SK-N-SH (cell line): ENCODE measurements at regions not wholly inside any gene's neighbourhood (a gene's known extent, or its start where the extent isn't known, plus 50 kb on each side); places are given as distances from the start of the nearest gene placed in this dataset.

Experiments used
- CTCF ChIA-PET: fragments of 300-600, 350-600 bp; formaldehyde crosslinking; extraction: SDS; loops from one replicate; lab custom pipeline; 2021; lab: Yijun Ruan, JAX
- POLR2A ChIA-PET: fragments of 350-600 bp; sonication (Branson Sonifier 250); formaldehyde crosslinking; extraction: SDS; loops from one replicate; lab custom pipeline; 2020; ENCODE audit warnings: antibody characterized with exemption, inconsistent platforms; lab: Yijun Ruan, JAX
- DNase-seq: peaks from one replicate; pipeline ENCODE4 v3.0.0; 2012
- H2AFZ ChIP-seq: fragments of 200-600 bp; sonication (generic); 2 replicates; pipeline ENCODE4 v1.8.1; 2016; ENCODE audit warnings: antibody characterized with exemption, mild to moderate bottlenecking, low read depth
- H3F3A ChIP-seq: fragments of 200-600 bp; sonication (generic); replicated peaks from 2 replicates; pipeline ENCODE3; 2016; ENCODE audit warnings: antibody characterized with exemption, mild to moderate bottlenecking; ENCODE audit not compliant: insufficient read depth
- H3K27ac ChIP-seq, 2 experiments: fragments of 200-500 bp in 1 of 2; fragments of 200-600 bp in 1 of 2; sonication (Bioruptor generic) in 1 of 2; sonication (generic), shearing (Covaris generic) in 1 of 2; 2 replicates each; pipeline versions ENCODE4 v1.5.1 to v1.6.1; 2014 to 2016; ENCODE audit warnings: low read depth in 2 of 2, inconsistent platforms in 1 of 2, low read length in 1 of 2, mild to moderate bottlenecking in 1 of 2, mixed read lengths in 1 of 2
- H3K27me3 ChIP-seq: fragments of 200-600 bp; sonication (generic), shearing (Covaris generic); 2 replicates; pipeline ENCODE4 v1.6.1; 2016; ENCODE audit warnings: mixed run types; ENCODE audit not compliant: insufficient read depth
- H3K36me3 ChIP-seq, 2 experiments: fragments of 200-500 bp in 1 of 2; fragments of 200-600 bp in 1 of 2; sonication (Bioruptor generic) in 1 of 2; sonication (generic) in 1 of 2; replicated peaks in 1 of 2; 2 replicates each; pipeline versions ENCODE3 to v1.5.1; 2014 to 2016; ENCODE audit warnings: low read length in 1 of 2, mild to moderate bottlenecking in 1 of 2; ENCODE audit not compliant: insufficient read depth in 2 of 2, control insufficient read depth in 1 of 2
- H3K4me1 ChIP-seq, 2 experiments: fragments of 200-500 bp in 1 of 2; fragments of 200-600 bp in 1 of 2; sonication (Bioruptor generic) in 1 of 2; sonication (generic), shearing (Covaris generic) in 1 of 2; 2 replicates each; pipeline versions ENCODE4 v1.5.1 to v1.6.1; 2014 to 2016; ENCODE audit warnings: low read depth in 1 of 2, low read length in 1 of 2, mixed run types in 1 of 2; ENCODE audit not compliant: insufficient read depth in 2 of 2, control insufficient read depth in 1 of 2
- H3K4me2 ChIP-seq: fragments of 200-600 bp; sonication (generic), shearing (Covaris generic); 2 replicates; pipeline ENCODE4 v1.6.1; 2017; ENCODE audit warnings: mixed run types
- H3K4me3 ChIP-seq, 2 experiments: fragments of 200-500 bp in 1 of 2; fragments of 200-600 bp in 1 of 2; sonication (Bioruptor generic) in 1 of 2; sonication (generic), shearing (Covaris generic) in 1 of 2; 2 replicates each; pipeline versions ENCODE4 v1.5.1 to v1.8.1; 2014 to 2016; ENCODE audit warnings: low read depth in 2 of 2, inconsistent platforms in 1 of 2, low read length in 1 of 2, mild to moderate bottlenecking in 1 of 2, mixed read lengths in 1 of 2, moderate library complexity in 1 of 2
- H3K79me2 ChIP-seq: fragments of 200-600 bp; sonication (generic); 2 replicates; pipeline ENCODE4 v1.8.1; 2017; ENCODE audit warnings: mild to moderate bottlenecking; ENCODE audit not compliant: insufficient read depth
- H3K9ac ChIP-seq: fragments of 200-600 bp; sonication (generic); 2 replicates; pipeline ENCODE4 v1.6.1; 2017; ENCODE audit warnings: mixed run types
- H3K9me2 ChIP-seq: fragments of 200-600 bp; sonication (generic); 2 replicates; pipeline ENCODE4 v1.6.1; 2017; ENCODE audit warnings: mixed run types
- H3K9me3 ChIP-seq: fragments of 200-600 bp; sonication (generic); 2 replicates; pipeline ENCODE4 v1.6.1; 2017; ENCODE audit warnings: mixed run types, mild to moderate bottlenecking, moderate library complexity
- H4K20me1 ChIP-seq: fragments of 200-600 bp; sonication (generic); 2 replicates; pipeline ENCODE4 v1.6.1; 2017; ENCODE audit warnings: mild to moderate bottlenecking, mixed run types; ENCODE audit not compliant: insufficient read depth
- CHD2 ChIP-seq: fragments of 150-350 bp; IDR thresholded peaks from 2 replicates; pipeline ENCODE4 v1.6.1; 2018; ENCODE audit warnings: low read length; ENCODE audit not compliant: partially characterized antibody
- CTCF ChIP-seq: fragments of 200-600 bp; sonication (generic); IDR thresholded peaks from 2 replicates; pipeline ENCODE4 v1.6.1; 2017; ENCODE audit warnings: antibody characterized with exemption, mild to moderate bottlenecking, moderate library complexity
- ELF1 ChIP-seq: IDR thresholded peaks from 2 replicates; pipeline ENCODE4 v1.4.0; 2012
- EZH2phosphoT487 ChIP-seq: fragments of 200-600 bp; sonication (generic); IDR thresholded peaks from 2 replicates; pipeline ENCODE4 v1.6.1; 2017; ENCODE audit warnings: low read depth, mixed run types, mild to moderate bottlenecking, antibody characterized with exemption, moderate library complexity, borderline replicate concordance
- FOSL2 ChIP-seq: IDR thresholded peaks from 2 replicates; pipeline ENCODE4 v1.4.0; 2012; ENCODE audit warnings: low read depth, mild to moderate bottlenecking, moderate library complexity, borderline replicate concordance
- FOXJ3 ChIP-seq: sonication (generic); formaldehyde crosslinking; IDR thresholded peaks from 2 replicates; pipeline ENCODE4 v1.5.1; 2020; ENCODE audit warnings: mild to moderate bottlenecking, missing genetic modification reagents
- FOXM1 ChIP-seq: IDR thresholded peaks from 2 replicates; pipeline ENCODE4 v1.4.0; 2012; ENCODE audit warnings: low read depth, mild to moderate bottlenecking
- JUND ChIP-seq: IDR thresholded peaks from 2 replicates; pipeline ENCODE4 v1.4.0; 2012
- MAX ChIP-seq: IDR thresholded peaks from 2 replicates; pipeline ENCODE4 v1.4.0; 2012; ENCODE audit warnings: low read depth
- MXI1 ChIP-seq: IDR thresholded peaks from 2 replicates; pipeline ENCODE4 v1.6.1; 2012; ENCODE audit warnings: mild to moderate bottlenecking, low read depth, low read length, improper control_type of control experiment
- NFIC ChIP-seq: IDR thresholded peaks from 2 replicates; pipeline ENCODE4 v1.4.0; 2012; ENCODE audit warnings: borderline replicate concordance
- NRF1 ChIP-seq: IDR thresholded peaks from 2 replicates; pipeline ENCODE4 v1.6.1; 2012; ENCODE audit warnings: low read depth, mild to moderate bottlenecking, low read length
- RAD21 ChIP-seq: IDR thresholded peaks from 2 replicates; pipeline ENCODE4 v1.6.1; 2012; ENCODE audit warnings: mild to moderate bottlenecking, low read length
- RCOR1 ChIP-seq: fragments of 150-350 bp; IDR thresholded peaks from 2 replicates; pipeline ENCODE4 v1.6.1; 2017; ENCODE audit warnings: antibody characterized with exemption, low read length
- SIN3A ChIP-seq: IDR thresholded peaks from 2 replicates; pipeline ENCODE4 v1.6.1; 2012; ENCODE audit warnings: low read depth, mild to moderate bottlenecking, low read length, moderate library complexity, borderline replicate concordance
- SMC3 ChIP-seq: IDR thresholded peaks from 2 replicates; pipeline ENCODE4 v1.6.1; 2012; ENCODE audit warnings: low read depth, low read length, improper control_type of control experiment
- TCF12 ChIP-seq: IDR thresholded peaks from 2 replicates; pipeline ENCODE4 v1.4.0; 2012
- ZBTB33 ChIP-seq: IDR thresholded peaks from 2 replicates; pipeline ENCODE4 v1.4.0; 2012; ENCODE audit warnings: low read depth, borderline replicate concordance
- WGBS: methylation state at CpG from one replicate; pipeline ENCODE4 v1.1.6; 2017; ENCODE audit warnings: low lambda C conversion rate; 5-methylcytosine and 5-hydroxymethylcytosine counted together

- Histone ChIP-seq H3K4me2 (no peak overlapping the region), H3K4me3 (no peak overlapping the region), H3K9me3 (no peaks in the 10 kb centered on the region), H3K27ac (no peak overlapping the region), H3K27me3 (no peaks in the 10 kb centered on the region), H4K20me1 (no peaks in the 10 kb centered on the region), H3K4me1 (peaks cover 7 to 20% of the 10 kb centered on the region in 2 experiments), H3K36me3 (no peaks in the 10 kb centered on the region), H3F3A (peaks cover 3% of the 10 kb centered on the region), H2AFZ (no peak overlapping the region), H3K9ac (no peak overlapping the region), H3K9me2 (no peaks in the 10 kb centered on the region), H3K79me2 (no peaks in the 10 kb centered on the region)
- ChIA-PET POLR2A (no interaction called here), CTCF (interaction anchor here (0.7 to 3.1 kb wide), 11 partner anchors 9 to 623 kb away, joined by 3 to 15 read pairs (median 4); no protein-coding TSS in a partner anchor)
- DNase-seq = peak; percentile 39
- TF ChIP-seq SIN3A = no peak
- TF ChIP-seq FOXJ3 (CRISPR knock-in tag) = no peak
- no peak for TF ChIP-seq EZH2phosphoT487
- TF ChIP-seq RAD21 = peak; percentile 55
- no peak for TF ChIP-seq JUND
- TF ChIP-seq FOXM1 = no peak
- TF ChIP-seq FOSL2 = no peak
- peak; percentile 49 for TF ChIP-seq CTCF
- TF ChIP-seq MAX = no peak
- TF ChIP-seq RCOR1 = no peak
- peak; percentile 46 for TF ChIP-seq SMC3
- no peak for TF ChIP-seq ELF1
- TF ChIP-seq NFIC = no peak
- TF ChIP-seq ZBTB33 = no peak
- 90% methylated on average over 1 of the region's 1 CpG for WGBS
These were observed 220.3 kb upstream of the FGGY start for GRCh38 chr1:59076612-59077011.

- H3K79me2 ChIP-seq = no peaks in the 10 kb centered on the region
- H3K9me3 ChIP-seq = no peaks in the 10 kb centered on the region
- no peak overlapping the region for H3K27ac ChIP-seq
- no peaks in the 10 kb centered on the region for H3K27me3 ChIP-seq
- H3K4me2 ChIP-seq = no peak overlapping the region
- 87% methylated on average over 6 of the region's 6 CpGs for WGBS
- no peaks in the 10 kb centered on the region for H4K20me1 ChIP-seq
- peaks cover 7 to 19% of the 10 kb centered on the region in 2 experiments for H3K4me1 ChIP-seq
- POLR2A ChIA-PET = no interaction called here
- H3K36me3 ChIP-seq = no peaks in the 10 kb centered on the region
- H3K9me2 ChIP-seq = no peaks in the 10 kb centered on the region
- H3K9ac ChIP-seq = no peak overlapping the region
- H3K4me3 ChIP-seq = no peak overlapping the region
- no peak for DNase-seq
- CTCF ChIA-PET = interaction anchor here (0.7 to 3.1 kb wide), 11 partner anchors 10 to 622 kb away, joined by 3 to 15 read pairs (median 4); no protein-coding TSS in a partner anchor
- no peak overlapping the region for H2AFZ ChIP-seq
- peaks cover 9% of the 10 kb centered on the region for H3F3A ChIP-seq
- TF ChIP-seq CHD2 (no peak), TCF12 (no peak), ZBTB33 (no peak), EZH2phosphoT487 (no peak), JUND (no peak), RCOR1 (no peak), ELF1 (no peak), MXI1 (no peak), NRF1 (no peak)
These were observed 219.3 kb upstream of the FGGY start for GRCh38 chr1:59077466-59078069.
